ENCODE measurements at regions not wholly inside any gene's neighbourhood (a gene's known extent, or its start where the extent isn't known, plus 50 kb on each side); places are given as distances from the start of the nearest gene placed in this dataset.

- Histone ChIP-seq H2BK120ac (ENCODE audit: low read depth, low read length, poor library complexity, severe bottlenecking) (no peak overlapping the region), H3K9me3 (ENCODE audit: control insufficient read depth, low read depth, low read length) (no peaks in the 10 kb centered on the region), H3K23ac (ENCODE audit: insufficient read length, low read depth, low read length) (no peak overlapping the region), H2BK12ac (ENCODE audit: insufficient read length, low read depth, low read length) (no peak overlapping the region), H2BK5ac (ENCODE audit: insufficient read length, low read length) (no peak overlapping the region), H3K56ac (ENCODE audit: insufficient read length, low read depth, low read length) (no peak overlapping the region), H2BK20ac (ENCODE audit: low read depth, low read length, poor library complexity, severe bottlenecking) (no peak overlapping the region), H3K23me2 (ENCODE audit: insufficient read length, low read depth, low read length, poor library complexity, severe bottlenecking) (no peaks in the 10 kb centered on the region), H4K91ac (ENCODE audit: insufficient read length, low read depth, low read length) (no peak overlapping the region), H2BK15ac (ENCODE audit: low read depth, low read length) (no peak overlapping the region), H4K20me1 (ENCODE audit: control insufficient read depth, insufficient read depth, insufficient read length) (no peaks in the 10 kb centered on the region), H3K79me2 (ENCODE audit: insufficient read depth, low read length) (no peaks in the 10 kb centered on the region), H3K79me1 (ENCODE audit: insufficient read depth, low read depth, low read length, poor library complexity, severe bottlenecking) (no peaks in the 10 kb centered on the region), H3K14ac (ENCODE audit: insufficient read depth, low read length) (no peak overlapping the region), H3K4me1 (ENCODE audit: insufficient read depth, low read length) (no peaks in the 10 kb centered on the region), H4K5ac (ENCODE audit: insufficient read length, low read depth, low read length) (no peak overlapping the region), H3K18ac (ENCODE audit: insufficient read length, low read depth, low read length) (no peak overlapping the region), H4K8ac (replicated peaks; ENCODE audit: insufficient read length, low read depth, low read length) (no peak overlapping the region), H3K9ac (ENCODE audit: extremely low read depth, insufficient read length, low read length) (no peak overlapping the region), H3T11ph (ENCODE audit: low read length) (no peak overlapping the region), H3K4ac (ENCODE audit: low read depth, low read length) (no peak overlapping the region), H3K27me3 (ENCODE audit: insufficient read depth, low read length) (no peaks in the 10 kb centered on the region; the same call in 1 of the 2 replicates), H3K4me2 (ENCODE audit: insufficient read depth, insufficient read length, low read length) (no peak overlapping the region), H2AK5ac (ENCODE audit: insufficient read length, low read length) (no peak overlapping the region), H2AFZ (ENCODE audit: low read length) (no peak overlapping the region), H3K27ac (ENCODE audit: insufficient read length, low read depth, low read length) (no peak overlapping the region)
- 0 out of 7 replicates have a peak, but pooled peaks cover 0 to 4% (median 0%) of the 10 kb centered on the region in 3 experiments for H3K36me3 Mint-ChIP-seq (ENCODE audit: insufficient read depth in 1 of 3, low read depth in 3 of 3)
- no peak for TF ChIP-seq CTCF (conservative IDR thresholded peaks at IDR 0.05)
- DNase-seq = no peak
- WGBS (ENCODE audit: extremely low coverage, insufficient read length, low lambda C conversion rate) = no CpG with 5 or more reads among the region's 6 CpGs
- no peak overlapping the region for H3K27ac Mint-ChIP-seq
- no peaks in the 10 kb centered on the region for H3K9me3 Mint-ChIP-seq
- peaks cover 8% of the 10 kb centered on the region for H3K27me3 Mint-ChIP-seq (ENCODE audit: low read depth)
- H3K4me3 Mint-ChIP-seq = no peak overlapping the region
- peaks cover 12 to 24% of the 10 kb centered on the region in 2 experiments for H3K4me1 Mint-ChIP-seq
Measured at GRCh38 chr2:234300391-234300925, 196.4 kb downstream of the ARL4C start.

Measured in H9 (cell line).